ENCODE measurements at regions not wholly inside any gene's neighbourhood (a gene's known extent, or its start where the extent isn't known, plus 50 kb on each side); places are given as distances from the start of the nearest gene placed in this dataset.

DNA sequence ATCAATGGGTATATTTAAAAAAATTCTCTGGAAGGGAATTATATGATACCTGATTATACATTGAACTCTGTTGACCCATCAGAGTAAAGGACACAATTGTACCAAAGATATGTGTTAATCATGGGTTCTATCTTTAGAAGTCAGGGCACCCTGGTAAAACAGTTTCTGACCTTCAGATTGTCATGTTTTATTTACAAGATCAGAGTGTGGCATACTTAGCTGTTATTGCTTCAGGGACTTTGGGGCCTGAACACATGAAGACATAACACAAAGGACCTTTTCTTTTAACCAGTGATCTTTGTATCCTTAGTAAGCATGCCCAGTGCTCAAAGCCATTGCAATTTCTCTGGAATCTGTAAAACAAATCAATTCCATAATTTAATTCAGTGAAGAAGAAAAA is 204.8 kb upstream of the RPS6KA3 start:
- no peak overlapping the region for H3K4me3 ChIP-seq (ENCODE audit: control insufficient read depth, low read depth, low read length)
- TF ChIP-seq, protein P1, sequence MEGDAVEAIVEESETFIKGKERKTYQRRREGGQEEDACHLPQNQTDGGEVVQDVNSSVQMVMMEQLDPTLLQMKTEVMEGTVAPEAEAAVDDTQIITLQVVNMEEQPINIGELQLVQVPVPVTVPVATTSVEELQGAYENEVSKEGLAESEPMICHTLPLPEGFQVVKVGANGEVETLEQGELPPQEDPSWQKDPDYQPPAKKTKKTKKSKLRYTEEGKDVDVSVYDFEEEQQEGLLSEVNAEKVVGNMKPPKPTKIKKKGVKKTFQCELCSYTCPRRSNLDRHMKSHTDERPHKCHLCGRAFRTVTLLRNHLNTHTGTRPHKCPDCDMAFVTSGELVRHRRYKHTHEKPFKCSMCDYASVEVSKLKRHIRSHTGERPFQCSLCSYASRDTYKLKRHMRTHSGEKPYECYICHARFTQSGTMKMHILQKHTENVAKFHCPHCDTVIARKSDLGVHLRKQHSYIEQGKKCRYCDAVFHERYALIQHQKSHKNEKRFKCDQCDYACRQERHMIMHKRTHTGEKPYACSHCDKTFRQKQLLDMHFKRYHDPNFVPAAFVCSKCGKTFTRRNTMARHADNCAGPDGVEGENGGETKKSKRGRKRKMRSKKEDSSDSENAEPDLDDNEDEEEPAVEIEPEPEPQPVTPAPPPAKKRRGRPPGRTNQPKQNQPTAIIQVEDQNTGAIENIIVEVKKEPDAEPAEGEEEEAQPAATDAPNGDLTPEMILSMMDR (IDR thresholded peaks at IDR 0.05; ENCODE audit: control insufficient read depth, insufficient read depth, low read depth, low read length, missing control alignments), result no peak
- no peak for DNase-seq (ENCODE audit: low read depth)

DNA sequence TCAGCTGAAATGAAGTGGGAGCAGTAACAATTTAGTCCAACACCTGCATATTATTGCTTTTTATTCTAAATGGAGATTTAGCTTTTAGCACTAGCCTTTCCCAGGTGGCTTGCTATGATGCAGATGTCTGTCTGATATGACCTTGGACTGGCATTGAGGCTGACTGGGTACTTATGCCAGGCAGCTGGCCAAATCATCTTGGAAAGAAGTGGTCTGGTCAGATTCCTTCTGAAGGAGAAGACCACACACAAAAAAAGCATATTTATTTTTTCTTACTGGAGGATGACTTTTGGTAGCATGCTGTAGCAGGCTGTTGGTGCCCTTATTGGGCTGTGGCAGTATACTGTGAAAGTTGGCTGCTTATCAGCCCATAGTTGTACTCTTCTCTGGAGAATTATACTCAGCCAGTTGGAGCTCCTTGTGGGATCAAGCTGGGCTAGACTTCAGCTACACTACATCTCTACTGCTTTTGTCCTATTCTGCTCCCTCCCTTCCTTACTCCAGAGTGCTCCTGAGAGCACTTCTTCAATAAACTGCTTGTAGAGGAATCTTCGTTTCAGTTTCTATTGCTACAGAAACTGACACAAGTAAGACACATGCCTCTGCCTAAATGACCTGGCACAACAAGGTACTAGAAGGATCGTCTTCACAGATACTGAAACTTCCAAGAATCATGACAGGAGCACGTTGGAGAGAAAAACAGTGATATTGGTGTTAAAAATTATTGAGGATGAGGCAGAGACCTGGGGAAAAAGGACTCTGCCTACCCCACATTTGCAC is 196.8 kb upstream of the RPS6KA3 start:
- no peak for DNase-seq (ENCODE audit: low read depth)
- TF ChIP-seq, protein P1 (IDR thresholded peaks at IDR 0.05; ENCODE audit: control insufficient read depth, insufficient read depth, low read depth, low read length, missing control alignments), result no peak

DNA sequence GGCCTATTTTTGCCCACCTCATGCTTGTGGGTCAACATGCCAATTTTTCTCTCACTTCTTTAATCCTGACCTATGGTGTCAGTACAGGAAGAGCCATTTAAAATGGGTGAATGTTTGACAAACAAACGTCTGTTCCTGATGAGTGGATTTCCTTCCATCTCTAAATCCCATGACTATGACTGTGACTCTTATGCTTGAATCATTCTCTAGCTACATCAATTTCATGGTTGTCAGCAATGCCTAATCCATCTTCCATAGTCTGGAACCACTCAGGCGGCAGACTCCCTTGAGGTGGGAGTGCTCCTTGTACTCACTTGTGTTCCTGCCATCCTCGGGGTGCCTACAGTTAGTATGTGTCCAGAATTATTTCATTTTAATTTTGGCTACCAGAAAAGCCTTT is 194.9 kb upstream of the RPS6KA3 start:
- TF ChIP-seq, protein P1 (IDR thresholded peaks at IDR 0.05; ENCODE audit: control insufficient read depth, insufficient read depth, low read depth, low read length, missing control alignments), result no peak
- no peak overlapping the region for H3K4me3 ChIP-seq (ENCODE audit: control insufficient read depth, low read depth, low read length)
- no peak for DNase-seq (ENCODE audit: low read depth)

More for the DNA sequence above, 196.8 kb upstream of the RPS6KA3 start:
- no peak overlapping the region for H3K4me3 ChIP-seq (ENCODE audit: control insufficient read depth, low read depth, low read length)

DNA sequence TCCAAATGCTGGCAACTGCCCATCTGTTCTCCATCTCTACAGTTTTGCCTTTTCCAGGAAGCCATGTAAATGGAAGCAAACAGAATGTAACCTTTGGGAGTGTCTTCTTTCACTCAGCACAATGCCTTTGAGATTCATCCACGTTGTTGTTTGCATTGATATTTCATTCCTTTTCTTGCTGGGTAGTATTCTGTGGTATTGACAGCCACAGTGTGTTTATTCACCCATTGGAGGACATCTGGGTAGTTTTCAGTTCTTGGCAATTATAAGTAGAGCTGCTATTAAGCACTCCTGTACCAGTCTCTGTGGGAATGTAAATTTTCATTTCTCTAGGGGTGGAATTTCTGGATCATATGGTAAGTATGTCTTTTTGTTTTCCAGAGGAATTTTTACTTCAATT is 194.3 kb upstream of the RPS6KA3 start:
- TF ChIP-seq, protein P1 (IDR thresholded peaks at IDR 0.05; ENCODE audit: control insufficient read depth, insufficient read depth, low read depth, low read length, missing control alignments), result no peak
- H3K4me3 ChIP-seq (ENCODE audit: control insufficient read depth, low read depth, low read length), result no peak overlapping the region
- no peak for DNase-seq (ENCODE audit: low read depth)

DNA sequence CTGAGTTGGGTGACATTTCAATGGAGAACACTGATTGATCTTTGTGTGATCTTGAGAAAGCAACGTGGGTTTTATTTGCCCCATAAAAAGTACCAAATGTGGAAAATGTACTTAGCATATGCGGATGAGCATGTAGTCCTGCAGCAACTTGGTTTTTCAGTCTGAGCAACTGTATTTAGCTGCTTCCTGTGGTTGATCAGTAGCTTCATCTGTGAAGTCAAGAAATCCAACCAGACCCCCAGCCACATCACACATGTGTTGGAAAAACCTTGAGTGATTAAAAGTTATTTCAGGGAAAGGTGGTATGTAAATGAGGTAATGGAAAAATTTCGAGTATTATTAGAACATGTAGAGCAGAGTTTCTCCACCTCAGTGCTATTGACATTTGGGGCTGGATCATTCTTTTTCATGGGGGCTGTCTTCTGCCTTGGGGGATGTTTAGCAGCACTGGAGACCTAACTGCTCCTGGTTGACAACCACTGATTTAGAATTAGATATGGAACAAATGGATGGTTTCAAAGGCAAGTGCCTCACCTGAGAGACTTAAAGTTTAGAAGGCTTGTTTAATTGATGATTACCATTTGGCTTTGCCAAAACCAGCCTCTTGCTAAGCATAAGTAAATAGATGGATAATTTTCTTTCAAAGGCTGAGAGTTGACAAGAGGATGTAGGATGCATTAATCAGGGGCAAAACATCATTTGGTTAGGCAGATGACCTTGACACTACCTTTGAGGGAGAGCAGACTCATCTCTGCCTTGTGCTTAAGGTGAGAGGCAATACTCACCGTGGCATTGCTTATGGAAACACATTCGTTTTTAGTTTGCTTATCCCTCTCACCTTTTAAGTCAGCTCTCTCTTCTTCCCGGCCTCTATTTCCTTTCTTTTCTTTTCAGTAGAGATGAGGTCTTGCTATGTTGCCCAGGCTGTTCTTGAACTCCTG is 193.0 kb upstream of the RPS6KA3 start:
- no peak for DNase-seq (ENCODE audit: low read depth)
- no peak overlapping the region for H3K4me3 ChIP-seq (ENCODE audit: control insufficient read depth, low read depth, low read length)
- TF ChIP-seq, protein P1 (IDR thresholded peaks at IDR 0.05; ENCODE audit: control insufficient read depth, insufficient read depth, low read depth, low read length, missing control alignments), result no peak

DNA sequence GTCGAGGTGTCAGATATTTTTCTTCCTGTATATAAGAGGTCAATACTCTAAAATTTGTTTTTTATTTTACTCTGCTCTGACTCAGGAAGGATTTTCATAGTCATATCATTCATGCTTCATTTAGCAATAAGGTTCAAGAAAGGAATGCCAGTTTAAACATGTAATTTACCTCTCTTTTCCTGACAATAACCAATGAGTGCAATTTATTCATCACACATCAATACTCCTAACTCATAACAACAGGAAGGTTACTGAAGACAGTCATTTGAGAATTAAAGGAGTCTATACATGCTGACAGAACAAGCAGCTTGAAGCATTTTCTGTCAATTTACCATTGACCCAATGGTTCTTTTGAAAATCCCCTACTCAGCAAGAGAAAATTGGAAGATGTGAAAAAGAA is 190.3 kb upstream of the RPS6KA3 start:
- TF ChIP-seq, protein P1 (IDR thresholded peaks at IDR 0.05; ENCODE audit: control insufficient read depth, insufficient read depth, low read depth, low read length, missing control alignments), result no peak
- DNase-seq (ENCODE audit: low read depth), result no peak

More for the DNA sequence above, 190.3 kb upstream of the RPS6KA3 start:
- no peak overlapping the region for H3K4me3 ChIP-seq (ENCODE audit: control insufficient read depth, low read depth, low read length)
